Endothelial cell of umbilical vein (primary cell): ENCODE measurements at regions not wholly inside any gene's neighbourhood (a gene's known extent, or its start where the extent isn't known, plus 50 kb on each side); places are given as distances from the start of the nearest gene placed in this dataset.

ENCODE experiments used
- BruUV-seq: library from RNA; stranded (reverse); fragments of 400-500 nt; replicated peaks from 2 replicates; lab custom pipeline; 2021; lab: Mats Ljungman, UMichigan
- CTCF ChIA-PET: fragments of 300-600, 350-600 bp; sonication (Branson Sonifier 250); formaldehyde crosslinking; loops from one replicate; lab custom pipeline; 2021; ENCODE audit warnings: antibody characterized with exemption, inconsistent platforms; lab: Charles Lee
- POLR2A ChIA-PET: fragments of 300-600, 350-600 bp; sonication (Branson Sonifier 250); formaldehyde crosslinking; loops from one replicate; lab custom pipeline; 2021; ENCODE audit warnings: antibody characterized with exemption, inconsistent platforms; lab: Charles Lee
- DNase-seq: peaks from one replicate; pipeline ENCODE4 v3.0.0-alpha.2; 2011; ENCODE audit warnings: low read depth, low spot score
- FAIRE-seq: peaks from 2 replicates; lab custom pipeline; 2011; peaks lifted over from hg19 to GRCh38; lab: Jason Lieb, UNC
- H2AFZ ChIP-seq: 2 replicates; pipeline ENCODE4 v1.6.0; 2012; ENCODE audit warnings: low read depth, low read length, control low read depth, inconsistent platforms
- H3K27ac ChIP-seq: 2 replicates; pipeline ENCODE4 v1.5.1; 2011; ENCODE audit warnings: low read depth, mild to moderate bottlenecking, control low read depth, low read length, moderate library complexity; ENCODE audit not compliant: insufficient read depth
- H3K27me3 ChIP-seq, 2 experiments: 2 replicates each; pipeline versions ENCODE4 v1.6.0 to v1.6.1; 2011; ENCODE audit warnings: low read length in 2 of 2, mixed read lengths in 1 of 2; ENCODE audit not compliant: control insufficient read depth in 2 of 2, insufficient read depth in 2 of 2
- H3K36me3 ChIP-seq, 2 experiments: 2 replicates in 1 of 2; 3 replicates in 1 of 2; pipeline ENCODE4 v1.5.1; 2011; ENCODE audit warnings: low read length in 2 of 2, mild to moderate bottlenecking in 1 of 2, moderate library complexity in 1 of 2; ENCODE audit not compliant: control insufficient read depth in 2 of 2, insufficient read depth in 2 of 2; ENCODE audit errors: extremely low read depth in 1 of 2
- H3K4me1 ChIP-seq: 3 replicates; pipeline ENCODE4 v1.5.1; 2011; ENCODE audit warnings: mild to moderate bottlenecking, low read length; ENCODE audit not compliant: control insufficient read depth, insufficient read depth; ENCODE audit errors: extremely low read depth
- H3K4me2 ChIP-seq: 2 replicates; pipeline ENCODE4 v1.6.1; 2011; ENCODE audit warnings: low read length, control low read depth, mixed read lengths; ENCODE audit not compliant: insufficient read depth
- H3K4me3 ChIP-seq, 3 experiments: fragments of 200-600 bp in 1 of 3; sonication (generic), shearing (Covaris generic) in 1 of 3; replicated peaks in 1 of 3; 2 replicates each; pipeline ENCODE4 v1.5.1; 2011 to 2016; ENCODE audit warnings: control low read depth in 3 of 3, low read length in 3 of 3, mild to moderate bottlenecking in 2 of 3, inconsistent platforms in 1 of 3, low read depth in 1 of 3, moderate library complexity in 1 of 3; ENCODE audit not compliant: insufficient read depth in 1 of 3
- H3K79me2 ChIP-seq: 2 replicates; pipeline ENCODE4 v1.6.0; 2012; ENCODE audit warnings: low read length, inconsistent platforms; ENCODE audit not compliant: control insufficient read depth, insufficient read depth
- H3K9ac ChIP-seq: replicated peaks from 2 replicates; pipeline ENCODE3; 2011; ENCODE audit warnings: low read length, control low read depth; ENCODE audit not compliant: insufficient read depth; ENCODE audit errors: extremely low read depth
- H3K9me1 ChIP-seq: replicated peaks from 3 replicates; pipeline ENCODE4 v1.6.0; 2011; ENCODE audit warnings: mild to moderate bottlenecking, low read length; ENCODE audit not compliant: control insufficient read depth, insufficient read depth; ENCODE audit errors: extremely low read depth
- H3K9me3 ChIP-seq: replicated peaks from 2 replicates; pipeline ENCODE4 v1.5.1; 2012; ENCODE audit warnings: low read length, inconsistent platforms; ENCODE audit not compliant: control insufficient read depth, insufficient read depth
- H4K20me1 ChIP-seq: replicated peaks from 2 replicates; pipeline ENCODE3; 2011; ENCODE audit warnings: mild to moderate bottlenecking, low read length; ENCODE audit not compliant: control insufficient read depth, insufficient read depth; ENCODE audit errors: extremely low read depth
- FOS ChIP-seq: IDR thresholded peaks from 2 replicates; pipeline ENCODE4 v1.6.1; 2011; ENCODE audit warnings: mild to moderate bottlenecking, low read length, moderate library complexity, borderline replicate concordance; ENCODE audit not compliant: insufficient read depth
- GATA2 ChIP-seq: IDR thresholded peaks from 2 replicates; pipeline ENCODE4 v1.7.0; 2011; ENCODE audit warnings: low read depth, mild to moderate bottlenecking, moderate library complexity, mixed read lengths, low read length; ENCODE audit not compliant: insufficient read length, insufficient read depth
- JUN ChIP-seq: IDR thresholded peaks from 2 replicates; pipeline ENCODE4 v1.6.1; 2011; ENCODE audit warnings: borderline replicate concordance, low read depth; ENCODE audit not compliant: insufficient read length, insufficient read depth
- MYC ChIP-seq: IDR thresholded peaks from one replicate; pipeline ENCODE4 v1.6.1; 2011; ENCODE audit warnings: mild to moderate bottlenecking, low read depth, low read length
- POLR2A ChIP-seq: IDR thresholded peaks from 2 replicates; pipeline ENCODE4 v1.6.1; 2012; ENCODE audit warnings: low read depth, mild to moderate bottlenecking, control low read depth, low read length
- POLR2AphosphoS5 ChIP-seq: IDR thresholded peaks from 2 replicates; pipeline ENCODE4 v1.6.1; 2012; ENCODE audit warnings: low read depth, mild to moderate bottlenecking, control low read depth, low read length, moderate library complexity; ENCODE audit not compliant: insufficient read depth
- dilution Hi-C: fragments of 300-500 bp; cut with MboI; formaldehyde crosslinking; loops from one replicate; pipeline ENCODE4 v1.15.0; 2019; ENCODE audit warnings: low sequenced_read_pairs; ENCODE audit not compliant: extremely low pct_ligation_motif_present
- intact Hi-C: fragments of 100-400 bp; cut with micrococcal nuclease; formaldehyde crosslinking; loops from one replicate; pipeline ENCODE4 v1.10.0; 2022
- TF ChIP-seq, protein P1 (sequence below), 2 donors: IDR thresholded peaks; 1 replicate in 1 of 2; 2 replicates in 1 of 2; pipeline ENCODE4 v1.5.1; 2011; ENCODE audit warnings: low read length in 2 of 2, mild to moderate bottlenecking in 2 of 2, moderate library complexity in 2 of 2, control low read depth in 1 of 2, inconsistent platforms in 1 of 2, low read depth in 1 of 2; ENCODE audit not compliant: insufficient read depth in 1 of 2; ENCODE audit errors: extremely low read depth in 1 of 2
- TF ChIP-seq, protein P2 (sequence below): IDR thresholded peaks from 2 replicates; pipeline ENCODE4 v1.6.1; 2011; ENCODE audit not compliant: insufficient read depth, insufficient read length

DNA sequence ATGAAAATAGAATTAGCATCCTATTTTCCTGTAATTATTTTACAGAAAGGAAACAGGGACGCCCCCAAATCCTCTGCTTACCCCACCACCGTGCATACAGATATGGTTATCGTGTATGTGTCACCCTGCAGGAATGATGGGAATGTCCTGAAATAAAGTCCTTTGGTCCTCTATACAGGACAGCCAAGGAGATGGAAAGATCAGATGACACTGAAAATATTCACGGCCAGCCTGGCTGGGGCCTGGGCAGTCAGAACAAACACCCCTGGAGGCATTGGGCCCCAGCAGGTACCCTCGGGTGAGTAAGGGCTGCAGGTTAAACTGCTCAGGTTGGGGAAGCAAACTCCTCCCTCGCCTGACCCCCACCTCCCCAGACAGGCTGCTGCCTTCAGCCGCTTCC lies 368.0 kb downstream of the FOXL1 start:
- TF ChIP-seq FOS (peak; percentile 37), MYC (no peak), POLR2AphosphoS5 (peak; percentile 46), GATA2 (peak; percentile 81), JUN (peak; percentile 23), POLR2A (no peak)
- TF ChIP-seq, protein P1, sequence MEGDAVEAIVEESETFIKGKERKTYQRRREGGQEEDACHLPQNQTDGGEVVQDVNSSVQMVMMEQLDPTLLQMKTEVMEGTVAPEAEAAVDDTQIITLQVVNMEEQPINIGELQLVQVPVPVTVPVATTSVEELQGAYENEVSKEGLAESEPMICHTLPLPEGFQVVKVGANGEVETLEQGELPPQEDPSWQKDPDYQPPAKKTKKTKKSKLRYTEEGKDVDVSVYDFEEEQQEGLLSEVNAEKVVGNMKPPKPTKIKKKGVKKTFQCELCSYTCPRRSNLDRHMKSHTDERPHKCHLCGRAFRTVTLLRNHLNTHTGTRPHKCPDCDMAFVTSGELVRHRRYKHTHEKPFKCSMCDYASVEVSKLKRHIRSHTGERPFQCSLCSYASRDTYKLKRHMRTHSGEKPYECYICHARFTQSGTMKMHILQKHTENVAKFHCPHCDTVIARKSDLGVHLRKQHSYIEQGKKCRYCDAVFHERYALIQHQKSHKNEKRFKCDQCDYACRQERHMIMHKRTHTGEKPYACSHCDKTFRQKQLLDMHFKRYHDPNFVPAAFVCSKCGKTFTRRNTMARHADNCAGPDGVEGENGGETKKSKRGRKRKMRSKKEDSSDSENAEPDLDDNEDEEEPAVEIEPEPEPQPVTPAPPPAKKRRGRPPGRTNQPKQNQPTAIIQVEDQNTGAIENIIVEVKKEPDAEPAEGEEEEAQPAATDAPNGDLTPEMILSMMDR (IDR thresholded peaks at IDR 0.05; ENCODE audit: extremely low read depth in 1 of 2, insufficient read depth in 1 of 2, low read depth in 1 of 2, low read length in 2 of 2): no peak
- TF ChIP-seq, protein P2, sequence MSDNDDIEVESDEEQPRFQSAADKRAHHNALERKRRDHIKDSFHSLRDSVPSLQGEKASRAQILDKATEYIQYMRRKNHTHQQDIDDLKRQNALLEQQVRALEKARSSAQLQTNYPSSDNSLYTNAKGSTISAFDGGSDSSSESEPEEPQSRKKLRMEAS: no peak
- intact Hi-C loops (loop anchor here (1.0 to 2.0 kb wide), 2 partner anchors 15 to 70 kb away; no protein-coding TSS in a partner anchor), dilution Hi-C loops (no loop called here)
- peaks cover 28% of the 10 kb centered on the region for H3K4me1 ChIP-seq
- no peaks in the 10 kb centered on the region for H3K79me2 ChIP-seq
- H2AFZ ChIP-seq: peak overlapping the region; percentile 41
- peak overlapping the region; percentile 81 for H3K4me2 ChIP-seq
- CTCF ChIA-PET: interaction anchor here (0.9 to 1.8 kb wide), 3 partner anchors 9 to 12 kb away, joined by 4 to 10 read pairs (median 5); no protein-coding TSS in a partner anchor
- H4K20me1 ChIP-seq: no peaks in the 10 kb centered on the region
- H3K4me3 ChIP-seq: peak overlapping the region in 1 of 3 experiments; percentile 35
- no TSS peak for BruUV-seq
- peak overlapping the region; percentile 49 for H3K9ac ChIP-seq
- FAIRE-seq: peak; percentile 90
- H3K36me3 ChIP-seq: no peaks in the 10 kb centered on the region
- DNase-seq: peak; percentile 49
- no peaks in the 10 kb centered on the region for H3K9me1 ChIP-seq
- no peaks in the 10 kb centered on the region for H3K27me3 ChIP-seq
- peak overlapping the region; percentile 61 for H3K27ac ChIP-seq
- POLR2A ChIA-PET: no interaction called here
- H3K9me3 ChIP-seq: no peaks in the 10 kb centered on the region
